IPS-15b (cell line): ENCODE measurements at regions not wholly inside any gene's neighbourhood (a gene's known extent, or its start where the extent isn't known, plus 50 kb on each side); places are given as distances from the start of the nearest gene placed in this dataset.

Source experiments
- H3K27me3 ChIP-seq: one replicate; pipeline ENCODE4 v1.6.1; 2013; ENCODE audit warnings: low read length; ENCODE audit not compliant: control insufficient read depth, insufficient read depth
- H3K36me3 ChIP-seq: one replicate; pipeline ENCODE4 v1.6.1; 2013; ENCODE audit warnings: low read length; ENCODE audit not compliant: control insufficient read depth, insufficient read depth
- H3K4me1 ChIP-seq: one replicate; pipeline ENCODE4 v1.6.1; 2013; ENCODE audit warnings: mild to moderate bottlenecking, low read length; ENCODE audit not compliant: control insufficient read depth, insufficient read depth
- H3K4me3 ChIP-seq: one replicate; pipeline ENCODE4 v1.5.1; 2013; ENCODE audit warnings: low read depth, low read length
- H3K9ac ChIP-seq: one replicate; pipeline ENCODE4 v1.6.1; 2013; ENCODE audit warnings: low read depth, mild to moderate bottlenecking, low read length
- H3K9me3 ChIP-seq: one replicate; pipeline ENCODE4 v1.6.1; 2013; ENCODE audit warnings: mild to moderate bottlenecking, low read length; ENCODE audit not compliant: control insufficient read depth, insufficient read depth

GRCh38 chr1:38217316-38217715, 170.7 kb upstream of the POU3F1 start:
- no peaks in the 10 kb centered on the region for H3K36me3 ChIP-seq
- H3K4me1 ChIP-seq: peaks cover 6% of the 10 kb centered on the region
- no peaks in the 10 kb centered on the region for H3K9me3 ChIP-seq
- peaks cover 8% of the 10 kb centered on the region for H3K27me3 ChIP-seq
- H3K9ac ChIP-seq: no peak overlapping the region
- no peak overlapping the region for H3K4me3 ChIP-seq

GRCh38 chr1:38213646-38214434, 167.2 kb upstream of the POU3F1 start:
- Histone ChIP-seq H3K9ac (no peak overlapping the region), H3K9me3 (no peaks in the 10 kb centered on the region), H3K4me3 (no peak overlapping the region), H3K4me1 (no peaks in the 10 kb centered on the region), H3K36me3 (no peaks in the 10 kb centered on the region), H3K27me3 (peaks cover 3% of the 10 kb centered on the region)

GRCh38 chr1:38210895-38211177, 164.2 kb upstream of the POU3F1 start:
- Histone ChIP-seq H3K36me3 (no peaks in the 10 kb centered on the region), H3K9ac (no peak overlapping the region)

GRCh38 chr1:38210021-38210894, 163.7 kb upstream of the POU3F1 start:
- Histone ChIP-seq H3K36me3 (no peaks in the 10 kb centered on the region), H3K9ac (no peak overlapping the region), H3K27me3 (peaks cover 3% of the 10 kb centered on the region), H3K9me3 (no peaks in the 10 kb centered on the region), H3K4me3 (no peak overlapping the region), H3K4me1 (no peaks in the 10 kb centered on the region)

More at GRCh38 chr1:38210895-38211177, 164.2 kb upstream of the POU3F1 start:
- Histone ChIP-seq H3K9me3 (no peaks in the 10 kb centered on the region), H3K4me3 (no peak overlapping the region), H3K27me3 (peaks cover 3% of the 10 kb centered on the region), H3K4me1 (no peaks in the 10 kb centered on the region)

- H3K4me1 ChIP-seq: no peaks in the 10 kb centered on the region
- H3K27me3 ChIP-seq: no peaks in the 10 kb centered on the region
- H3K9ac ChIP-seq: no peak overlapping the region
- no peaks in the 10 kb centered on the region for H3K9me3 ChIP-seq
- H3K36me3 ChIP-seq: no peaks in the 10 kb centered on the region
- H3K4me3 ChIP-seq: no peak overlapping the region
These were observed 162.4 kb upstream of the POU3F1 start for GRCh38 chr1:38208716-38209632.

- no peaks in the 10 kb centered on the region for H3K9me3 ChIP-seq
- no peak overlapping the region for H3K9ac ChIP-seq
- H3K4me3 ChIP-seq: no peak overlapping the region
- H3K4me1 ChIP-seq: no peaks in the 10 kb centered on the region
- H3K27me3 ChIP-seq: no peaks in the 10 kb centered on the region
- H3K36me3 ChIP-seq: no peaks in the 10 kb centered on the region
These were observed 161.3 kb upstream of the POU3F1 start for GRCh38 chr1:38207906-38208305.

GRCh38 chr1:38207275-38207674, 160.7 kb upstream of the POU3F1 start:
- Histone ChIP-seq H3K9me3 (no peaks in the 10 kb centered on the region), H3K36me3 (no peaks in the 10 kb centered on the region), H3K4me1 (no peaks in the 10 kb centered on the region), H3K27me3 (no peaks in the 10 kb centered on the region), H3K4me3 (no peak overlapping the region), H3K9ac (no peak overlapping the region)

- H3K4me3 ChIP-seq: no peak overlapping the region
- H3K9ac ChIP-seq: no peak overlapping the region
- no peaks in the 10 kb centered on the region for H3K4me1 ChIP-seq
- no peaks in the 10 kb centered on the region for H3K27me3 ChIP-seq
- no peaks in the 10 kb centered on the region for H3K9me3 ChIP-seq
- no peaks in the 10 kb centered on the region for H3K36me3 ChIP-seq
These were observed 158.1 kb upstream of the POU3F1 start for GRCh38 chr1:38204698-38205097.

GRCh38 chr1:38203441-38203840, 156.8 kb upstream of the POU3F1 start:
- H3K4me1 ChIP-seq: no peaks in the 10 kb centered on the region
- H3K4me3 ChIP-seq: no peak overlapping the region
- H3K36me3 ChIP-seq: no peaks in the 10 kb centered on the region
- no peak overlapping the region for H3K9ac ChIP-seq
- no peaks in the 10 kb centered on the region for H3K27me3 ChIP-seq
- H3K9me3 ChIP-seq: no peaks in the 10 kb centered on the region

GRCh38 chr1:38201431-38201830, 154.8 kb upstream of the POU3F1 start:
- Histone ChIP-seq H3K36me3 (no peaks in the 10 kb centered on the region), H3K27me3 (no peaks in the 10 kb centered on the region), H3K4me3 (no peak overlapping the region), H3K9me3 (no peaks in the 10 kb centered on the region), H3K4me1 (no peaks in the 10 kb centered on the region), H3K9ac (no peak overlapping the region)

GRCh38 chr1:38198621-38199020, 152.0 kb upstream of the POU3F1 start:
- Histone ChIP-seq H3K9me3 (no peaks in the 10 kb centered on the region), H3K36me3 (no peaks in the 10 kb centered on the region), H3K4me1 (no peaks in the 10 kb centered on the region), H3K4me3 (no peak overlapping the region), H3K27me3 (no peaks in the 10 kb centered on the region), H3K9ac (no peak overlapping the region)
